ENCODE measurements at regions not wholly inside any gene's neighbourhood (a gene's known extent, or its start where the extent isn't known, plus 50 kb on each side); places are given as distances from the start of the nearest gene placed in this dataset.
A peak's percentile ranks its signal among the peaks of the same experiment; 100 is the strongest.

- TF ChIP-seq CTCF (IDR thresholded peaks at IDR 0.05): no peak
- Histone ChIP-seq H3K4me1 (ENCODE audit: low read depth) (no peaks in the 10 kb centered on the region), H3K36me3 (ENCODE audit: low read depth) (no peaks in the 10 kb centered on the region), H3K9me3 (no peaks in the 10 kb centered on the region), H3K4me3 (no peak overlapping the region)
- no peak for DNase-seq
- intact Hi-C loops (cut with DNase I, micrococcal nuclease): no loop called here
- ATAC-seq: no peak
These were observed 310.5 kb downstream of the LRATD1 start for GRCh38 chr2:14942987-14943386.

GRCh38 chr2:14944562-14945346 lies 312.2 kb downstream of the LRATD1 start:
- intact Hi-C loops (cut with DNase I, micrococcal nuclease): no loop called here
- no peaks in the 10 kb centered on the region for H3K36me3 ChIP-seq (ENCODE audit: low read depth)
- DNase-seq (peak in 1 of 3 donors; percentile 2), ATAC-seq (no peak)
- H3K4me3 ChIP-seq: no peak overlapping the region
- H3K9me3 ChIP-seq: no peaks in the 10 kb centered on the region
- no peaks in the 10 kb centered on the region for H3K4me1 ChIP-seq (ENCODE audit: low read depth)
- TF ChIP-seq CTCF (IDR thresholded peaks at IDR 0.05): no peak

GRCh38 chr2:14951569-14952285 lies 319.2 kb downstream of the LRATD1 start:
- DNase-seq (no peak), ATAC-seq (no peak)
- Histone ChIP-seq H3K36me3 (ENCODE audit: low read depth) (no peaks in the 10 kb centered on the region), H3K4me3 (no peak overlapping the region), H3K4me1 (ENCODE audit: low read depth) (no peaks in the 10 kb centered on the region), H3K9me3 (no peaks in the 10 kb centered on the region)
- no peak for TF ChIP-seq CTCF (IDR thresholded peaks at IDR 0.05)
- intact Hi-C loops (cut with DNase I, micrococcal nuclease): no loop called here

GRCh38 chr2:14952400-14952963 lies 320.0 kb downstream of the LRATD1 start:
- H3K4me3 ChIP-seq: no peak overlapping the region
- ATAC-seq (no peak), DNase-seq (no peak)
- no peaks in the 10 kb centered on the region for H3K36me3 ChIP-seq (ENCODE audit: low read depth)
- H3K9me3 ChIP-seq: no peaks in the 10 kb centered on the region
- no peak for TF ChIP-seq CTCF (IDR thresholded peaks at IDR 0.05)
- H3K4me1 ChIP-seq (ENCODE audit: low read depth): no peaks in the 10 kb centered on the region
- intact Hi-C loops (cut with DNase I, micrococcal nuclease): no loop called here

GRCh38 chr2:14960686-14961324 lies 328.3 kb downstream of the LRATD1 start:
- intact Hi-C loops (cut with DNase I, micrococcal nuclease): no loop called here
- no peak for TF ChIP-seq CTCF (IDR thresholded peaks at IDR 0.05)
- no peaks in the 10 kb centered on the region for H3K9me3 ChIP-seq
- H3K4me1 ChIP-seq (ENCODE audit: low read depth): no peaks in the 10 kb centered on the region
- H3K4me3 ChIP-seq: no peak overlapping the region
- ATAC-seq (no peak), DNase-seq (no peak)
- H3K36me3 ChIP-seq (ENCODE audit: low read depth): no peaks in the 10 kb centered on the region

All from mucosa of descending colon (tissue), 3 donors.